RWPE1 (cell line): ENCODE measurements at regions not wholly inside any gene's neighbourhood (a gene's known extent, or its start where the extent isn't known, plus 50 kb on each side); places are given as distances from the start of the nearest gene placed in this dataset.
"Not testable (repeated sequence)": the region's sequence is repeated elsewhere in the genome, so short reads cannot be mapped to it uniquely, and the experiment has no call there.

Source experiments
- CTCF ChIA-PET: fragments of 350-600 bp; sonication (Branson Sonifier 250); formaldehyde crosslinking; extraction: SDS; loops from one replicate; lab custom pipeline; 2021; lab: Yijun Ruan, JAX
- POLR2A ChIA-PET: fragments of 400-600 bp; formaldehyde crosslinking; extraction: SDS; loops from one replicate; lab custom pipeline; 2020; ENCODE audit warnings: antibody characterized with exemption; ENCODE audit not compliant: low non-redundant PET; lab: Yijun Ruan, JAX
- DNase-seq: peaks from one replicate; pipeline ENCODE4 v3.0.0; 2012; ENCODE audit warnings: low spot score
- H3K27ac ChIP-seq: fragments of 450-650 bp; 2 replicates; pipeline ENCODE4 v1.5.1; 2017
- CTCF ChIP-seq: fragments of 450-650 bp; conservative IDR thresholded peaks from 2 replicates; pipeline ENCODE4 v1.5.1; 2017; ENCODE audit warnings: low read depth, mild to moderate bottlenecking

GRCh38 chr6:141846639-141847038 lies 286.1 kb upstream of the GJE1 start:
- no peak overlapping the region for H3K27ac ChIP-seq
- TF ChIP-seq CTCF, result no peak
- no peak for DNase-seq
- CTCF ChIA-PET, result interaction anchor here (0.6 kb wide), 1 partner anchor 280 kb away, joined by 3 read pairs; no protein-coding TSS in a partner anchor
- POLR2A ChIA-PET, result no interaction called here

GRCh38 chr6:141843178-141843834 lies 289.4 kb upstream of the GJE1 start:
- POLR2A ChIA-PET, result no interaction called here
- TF ChIP-seq CTCF, result no peak
- no peak for DNase-seq
- no peak overlapping the region for H3K27ac ChIP-seq
- CTCF ChIA-PET, result interaction anchor here (0.7 kb wide), 2 partner anchors 22 to 104 kb away, joined by 4 read pairs; no protein-coding TSS in a partner anchor

- DNase-seq, result no peak
- POLR2A ChIA-PET, result no interaction called here
- H3K27ac ChIP-seq, result no peak overlapping the region
- CTCF ChIA-PET, result interaction anchor here (0.6 kb wide), 1 partner anchor 664 kb away, joined by 4 read pairs; no protein-coding TSS in a partner anchor
- TF ChIP-seq CTCF, result no peak
These were observed 299.6 kb upstream of the GJE1 start for GRCh38 chr6:141833001-141833655.

- ChIA-PET POLR2A (no interaction called here), CTCF (no interaction called here)
- no peak overlapping the region for H3K27ac ChIP-seq
- TF ChIP-seq CTCF, result no peak
- DNase-seq, result no peak
These were observed 302.2 kb upstream of the GJE1 start for GRCh38 chr6:141830530-141830929.

GRCh38 chr6:141829566-141830360 lies 303.0 kb upstream of the GJE1 start:
- DNase-seq, result no peak
- CTCF ChIA-PET, result no interaction called here
- POLR2A ChIA-PET, result no interaction called here
- no peak for TF ChIP-seq CTCF
- no peak overlapping the region for H3K27ac ChIP-seq

- CTCF ChIA-PET, result no interaction called here
- no peak for TF ChIP-seq CTCF
- no peak for DNase-seq
- POLR2A ChIA-PET, result no interaction called here
- no peak overlapping the region for H3K27ac ChIP-seq
These were observed 308.4 kb upstream of the GJE1 start for GRCh38 chr6:141824350-141824749.

GRCh38 chr6:141815039-141815438 lies 317.7 kb upstream of the GJE1 start:
- CTCF ChIA-PET, H3K27ac ChIP-seq, POLR2A ChIA-PET: not testable (repeated sequence)

More at GRCh38 chr6:141815039-141815438, 317.7 kb upstream of the GJE1 start:
- not testable (repeated sequence) for DNase-seq
